ENCODE measurements at regions not wholly inside any gene's neighbourhood (a gene's known extent, or its start where the extent isn't known, plus 50 kb on each side); places are given as distances from the start of the nearest gene placed in this dataset.
"Not testable (repeated sequence)": the region's sequence is repeated elsewhere in the genome, so short reads cannot be mapped to it uniquely, and the experiment has no call there.

GRCh38 chr9:66782010-66782409, 118.5 kb upstream of the ZNF658 start:
- H2BK5ac ChIP-seq (ENCODE audit: low read depth, low read length, poor library complexity); H3K23ac ChIP-seq (ENCODE audit: low read length): not testable (repeated sequence)

DNA sequence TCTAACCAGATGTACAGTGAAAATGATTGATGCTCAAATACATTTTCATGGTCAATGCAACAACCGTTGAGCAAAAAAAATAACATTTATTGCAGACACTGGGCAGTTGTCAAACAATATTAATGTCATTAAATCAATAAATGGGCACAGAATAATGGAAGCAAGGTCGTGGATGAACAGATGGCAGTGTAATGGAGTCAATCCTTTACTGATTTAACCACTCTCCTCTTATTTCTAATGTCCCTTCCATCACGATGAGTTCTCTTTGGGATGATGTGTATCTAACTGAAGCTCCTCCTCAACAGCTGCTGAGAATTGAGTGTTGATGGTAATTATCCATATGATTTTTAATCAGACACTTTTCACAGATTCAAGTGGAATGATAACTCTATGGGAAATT, 114.9 kb upstream of the ZNF658 start:
- H2AK5ac ChIP-seq (ENCODE audit: low read length); H3K27me3 ChIP-seq (ENCODE audit: insufficient read depth, low read length); H2AFZ ChIP-seq (ENCODE audit: insufficient read depth, low read length, poor library complexity); H3K18ac ChIP-seq (ENCODE audit: low read length); H3K9me3 ChIP-seq (ENCODE audit: insufficient read depth, low read depth, low read length); H3K9ac ChIP-seq (ENCODE audit: low read length); H3K79me2 ChIP-seq (ENCODE audit: control insufficient read depth, insufficient read depth, low read length, poor library complexity); H2BK120ac ChIP-seq (ENCODE audit: insufficient read depth, low read length, poor library complexity); H3K27ac ChIP-seq (ENCODE audit: low read depth, low read length); H4K91ac ChIP-seq (ENCODE audit: low read depth, low read length); H3K4me2 ChIP-seq (ENCODE audit: low read length); H4K12ac ChIP-seq (ENCODE audit: low read depth, low read length); H2BK12ac ChIP-seq (ENCODE audit: low read length); DNase-seq; H3K23ac ChIP-seq (ENCODE audit: low read length); H3K4me1 ChIP-seq (ENCODE audit: control insufficient read depth in 1 of 2, insufficient read depth in 2 of 2, low read length in 2 of 2); H3K14ac ChIP-seq (ENCODE audit: low read length); H2BK5ac ChIP-seq (ENCODE audit: low read depth, low read length, poor library complexity); H3K4me3 ChIP-seq (ENCODE audit: low read depth, low read length); H3K79me1 ChIP-seq (ENCODE audit: low read length); H4K8ac ChIP-seq (ENCODE audit: low read depth, low read length); H3K4ac ChIP-seq (ENCODE audit: low read depth, low read length); H3K36me3 ChIP-seq (ENCODE audit: control insufficient read depth in 1 of 2, insufficient read depth in 2 of 2, low read length in 2 of 2): not testable (repeated sequence)
- WGBS (ENCODE audit: extremely low coverage, insufficient coverage, insufficient read length) = no CpG with 5 or more reads among the region's 3 CpGs

More at GRCh38 chr9:66782010-66782409, 118.5 kb upstream of the ZNF658 start:
- not testable (repeated sequence) for H3K4ac ChIP-seq (ENCODE audit: low read depth, low read length); H3K36me3 ChIP-seq (ENCODE audit: control insufficient read depth in 1 of 2, insufficient read depth in 2 of 2, low read length in 2 of 2); H3K9me3 ChIP-seq (ENCODE audit: insufficient read depth, low read depth, low read length); H3K4me1 ChIP-seq (ENCODE audit: control insufficient read depth in 1 of 2, insufficient read depth in 2 of 2, low read length in 2 of 2); H3K79me2 ChIP-seq (ENCODE audit: control insufficient read depth, insufficient read depth, low read length, poor library complexity); H3K9ac ChIP-seq (ENCODE audit: low read length); H3K27me3 ChIP-seq (ENCODE audit: insufficient read depth, low read length); H2BK12ac ChIP-seq (ENCODE audit: low read length); DNase-seq; H2AFZ ChIP-seq (ENCODE audit: insufficient read depth, low read length, poor library complexity); H3K27ac ChIP-seq (ENCODE audit: low read depth, low read length); H3K14ac ChIP-seq (ENCODE audit: low read length); H2BK120ac ChIP-seq (ENCODE audit: insufficient read depth, low read length, poor library complexity); H3K18ac ChIP-seq (ENCODE audit: low read length); H4K91ac ChIP-seq (ENCODE audit: low read depth, low read length); H3K79me1 ChIP-seq (ENCODE audit: low read length); H4K8ac ChIP-seq (ENCODE audit: low read depth, low read length); H2AK5ac ChIP-seq (ENCODE audit: low read length); H4K12ac ChIP-seq (ENCODE audit: low read depth, low read length); H3K4me2 ChIP-seq (ENCODE audit: low read length); H3K4me3 ChIP-seq (ENCODE audit: low read depth, low read length)
- WGBS (ENCODE audit: extremely low coverage, insufficient coverage, insufficient read length) = no CpG with 5 or more reads among the region's 6 CpGs

DNA sequence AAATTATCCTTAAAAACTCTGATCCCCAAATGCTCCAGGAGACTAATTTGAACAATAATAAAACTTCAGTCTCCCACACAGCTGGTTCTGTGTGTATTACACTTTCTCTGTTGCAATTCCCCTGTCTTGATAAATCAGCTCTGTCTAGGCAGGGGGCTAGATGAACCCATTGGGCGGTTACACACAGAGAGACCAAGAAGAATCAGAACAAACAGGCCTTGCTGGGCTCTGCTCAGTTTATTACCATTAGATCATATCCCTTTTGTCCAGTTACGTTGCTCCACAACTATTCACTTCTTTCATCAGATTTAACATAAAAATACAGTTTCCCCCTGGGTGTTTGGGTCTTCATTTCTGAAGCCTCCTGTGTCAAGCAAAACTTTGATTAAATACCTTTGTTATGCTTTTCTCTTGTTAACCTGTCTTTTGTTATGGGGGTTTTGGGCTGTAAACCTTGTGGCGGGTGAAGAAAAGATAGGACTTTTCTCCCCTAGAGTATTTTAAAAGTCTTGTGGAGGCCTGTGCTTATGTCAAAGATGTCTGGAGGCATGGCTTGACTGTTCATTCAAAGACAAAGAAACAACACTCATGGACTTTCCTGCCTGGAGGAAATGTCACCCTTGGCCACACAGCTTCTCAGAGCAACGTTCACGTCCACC, 109.3 kb upstream of the ZNF658 start:
- H3K27ac ChIP-seq (ENCODE audit: low read depth, low read length); H4K8ac ChIP-seq (ENCODE audit: low read depth, low read length); H3K27me3 ChIP-seq (ENCODE audit: insufficient read depth, low read length); H3K23ac ChIP-seq (ENCODE audit: low read length); H3K4ac ChIP-seq (ENCODE audit: low read depth, low read length); H3K79me2 ChIP-seq (ENCODE audit: control insufficient read depth, insufficient read depth, low read length, poor library complexity); H2AFZ ChIP-seq (ENCODE audit: insufficient read depth, low read length, poor library complexity); H2BK120ac ChIP-seq (ENCODE audit: insufficient read depth, low read length, poor library complexity); H2BK5ac ChIP-seq (ENCODE audit: low read depth, low read length, poor library complexity); H3K4me1 ChIP-seq (ENCODE audit: control insufficient read depth in 1 of 2, insufficient read depth in 2 of 2, low read length in 2 of 2); H3K79me1 ChIP-seq (ENCODE audit: low read length); H3K14ac ChIP-seq (ENCODE audit: low read length); H3K9ac ChIP-seq (ENCODE audit: low read length); H3K36me3 ChIP-seq (ENCODE audit: control insufficient read depth in 1 of 2, insufficient read depth in 2 of 2, low read length in 2 of 2); H3K18ac ChIP-seq (ENCODE audit: low read length); H2BK12ac ChIP-seq (ENCODE audit: low read length); H4K12ac ChIP-seq (ENCODE audit: low read depth, low read length); H4K91ac ChIP-seq (ENCODE audit: low read depth, low read length); H2AK5ac ChIP-seq (ENCODE audit: low read length); H3K4me3 ChIP-seq (ENCODE audit: low read depth, low read length); H3K4me2 ChIP-seq (ENCODE audit: low read length); DNase-seq; H3K9me3 ChIP-seq (ENCODE audit: insufficient read depth, low read depth, low read length): not testable (repeated sequence)
- no CpG with 5 or more reads among the region's 5 CpGs for WGBS (ENCODE audit: extremely low coverage, insufficient coverage, insufficient read length)

DNA sequence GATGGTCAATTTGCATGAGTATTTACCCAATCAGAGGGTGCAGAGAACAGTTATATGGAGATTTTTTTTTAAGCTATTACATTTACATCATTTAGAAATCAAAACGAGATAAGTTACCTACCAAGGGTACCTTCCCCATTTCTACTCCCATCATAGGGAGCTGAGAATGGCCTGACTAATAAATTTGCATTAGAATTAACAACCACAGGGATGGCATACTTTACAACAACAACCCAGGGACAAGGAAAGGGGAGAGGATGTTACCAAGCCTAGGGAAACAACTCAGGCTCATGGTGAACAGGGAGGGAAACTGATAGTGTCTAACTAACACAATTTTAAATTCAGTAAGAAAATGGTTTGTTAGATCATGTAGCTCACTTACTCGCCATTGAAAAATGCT, 105.8 kb upstream of the ZNF658 start:
- not testable (repeated sequence) for H3K4ac ChIP-seq (ENCODE audit: low read depth, low read length)

More for the DNA sequence above, 105.8 kb upstream of the ZNF658 start:
- H3K27ac ChIP-seq (ENCODE audit: low read depth, low read length); H3K4me1 ChIP-seq (ENCODE audit: control insufficient read depth in 1 of 2, insufficient read depth in 2 of 2, low read length in 2 of 2); H3K23ac ChIP-seq (ENCODE audit: low read length); H3K27me3 ChIP-seq (ENCODE audit: insufficient read depth, low read length); H3K9ac ChIP-seq (ENCODE audit: low read length); H3K4me2 ChIP-seq (ENCODE audit: low read length); H2AK5ac ChIP-seq (ENCODE audit: low read length); H2AFZ ChIP-seq (ENCODE audit: insufficient read depth, low read length, poor library complexity); H4K8ac ChIP-seq (ENCODE audit: low read depth, low read length); H3K79me1 ChIP-seq (ENCODE audit: low read length); DNase-seq; H3K4me3 ChIP-seq (ENCODE audit: low read depth, low read length); H2BK120ac ChIP-seq (ENCODE audit: insufficient read depth, low read length, poor library complexity); H3K9me3 ChIP-seq (ENCODE audit: insufficient read depth, low read depth, low read length); H4K12ac ChIP-seq (ENCODE audit: low read depth, low read length); H2BK12ac ChIP-seq (ENCODE audit: low read length); H2BK5ac ChIP-seq (ENCODE audit: low read depth, low read length, poor library complexity); H3K79me2 ChIP-seq (ENCODE audit: control insufficient read depth, insufficient read depth, low read length, poor library complexity); H3K36me3 ChIP-seq (ENCODE audit: control insufficient read depth in 1 of 2, insufficient read depth in 2 of 2, low read length in 2 of 2); H4K91ac ChIP-seq (ENCODE audit: low read depth, low read length); H3K18ac ChIP-seq (ENCODE audit: low read length); H3K14ac ChIP-seq (ENCODE audit: low read length): not testable (repeated sequence)
- WGBS (ENCODE audit: extremely low coverage, insufficient coverage, insufficient read length) = no CpG with 5 or more reads among the region's 2 CpGs

Measured in trophoblast cell (in vitro differentiated cells and primary cell).